Erythroblast (primary cell): ENCODE measurements at regions not wholly inside any gene's neighbourhood (a gene's known extent, or its start where the extent isn't known, plus 50 kb on each side); places are given as distances from the start of the nearest gene placed in this dataset.

Experiments used
- GATA1 ChIP-seq: IDR thresholded peaks from 2 replicates; pipeline ENCODE4 v1.6.1; 2011; ENCODE audit warnings: low read depth, mild to moderate bottlenecking, control low read depth, low read length, moderate library complexity
- POLR2A ChIP-seq: IDR thresholded peaks from 2 replicates; pipeline ENCODE4 v1.6.1; 2011; ENCODE audit warnings: mild to moderate bottlenecking, low read length

- TF ChIP-seq POLR2A (no peak), GATA1 (no peak)
These were observed 246.4 kb upstream of the LRIG1 start for GRCh38 chr3:66747261-66747660.
